ENCODE measurements at regions not wholly inside any gene's neighbourhood (a gene's known extent, or its start where the extent isn't known, plus 50 kb on each side); places are given as distances from the start of the nearest gene placed in this dataset.
A peak's percentile ranks its signal among the peaks of the same experiment; 100 is the strongest.

DNA sequence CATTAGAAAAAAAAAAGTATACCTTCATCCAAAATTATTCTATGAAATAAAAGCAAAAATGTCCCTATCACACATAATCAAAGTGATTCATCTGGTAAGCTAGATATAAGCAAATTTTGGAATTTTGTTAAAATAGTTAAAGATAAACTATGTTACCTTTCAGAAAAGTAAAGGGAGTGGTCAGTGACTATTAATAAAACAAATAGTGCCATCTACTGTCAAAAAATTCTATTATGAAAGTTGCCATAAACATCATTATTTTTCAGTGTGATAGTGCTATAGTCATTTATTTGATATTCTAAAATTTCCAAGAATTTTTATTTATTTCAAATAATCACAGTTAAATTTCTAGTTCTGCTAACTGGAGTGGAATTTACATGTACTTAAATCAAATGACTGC lies 803.7 kb downstream of the KCNT2 start:
- DNase-seq (no peak), ATAC-seq (no peak)
- peaks cover 0 to 3% (median 0%) of the 10 kb centered on the region in 12 donors for H3K9me3 ChIP-seq
- no peak overlapping the region for H3K4me3 ChIP-seq
- no peaks in the 10 kb centered on the region for H3K36me3 ChIP-seq
- no peaks in the 10 kb centered on the region for H3K27me3 ChIP-seq
- intact Hi-C loops (cut with DNase I), result no loop called here
- TF ChIP-seq, protein P1, sequence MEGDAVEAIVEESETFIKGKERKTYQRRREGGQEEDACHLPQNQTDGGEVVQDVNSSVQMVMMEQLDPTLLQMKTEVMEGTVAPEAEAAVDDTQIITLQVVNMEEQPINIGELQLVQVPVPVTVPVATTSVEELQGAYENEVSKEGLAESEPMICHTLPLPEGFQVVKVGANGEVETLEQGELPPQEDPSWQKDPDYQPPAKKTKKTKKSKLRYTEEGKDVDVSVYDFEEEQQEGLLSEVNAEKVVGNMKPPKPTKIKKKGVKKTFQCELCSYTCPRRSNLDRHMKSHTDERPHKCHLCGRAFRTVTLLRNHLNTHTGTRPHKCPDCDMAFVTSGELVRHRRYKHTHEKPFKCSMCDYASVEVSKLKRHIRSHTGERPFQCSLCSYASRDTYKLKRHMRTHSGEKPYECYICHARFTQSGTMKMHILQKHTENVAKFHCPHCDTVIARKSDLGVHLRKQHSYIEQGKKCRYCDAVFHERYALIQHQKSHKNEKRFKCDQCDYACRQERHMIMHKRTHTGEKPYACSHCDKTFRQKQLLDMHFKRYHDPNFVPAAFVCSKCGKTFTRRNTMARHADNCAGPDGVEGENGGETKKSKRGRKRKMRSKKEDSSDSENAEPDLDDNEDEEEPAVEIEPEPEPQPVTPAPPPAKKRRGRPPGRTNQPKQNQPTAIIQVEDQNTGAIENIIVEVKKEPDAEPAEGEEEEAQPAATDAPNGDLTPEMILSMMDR (IDR thresholded peaks at IDR 0.05), result peak in 1 of 12 donors; percentile 6
- no peak for TF ChIP-seq POLR2A (IDR thresholded peaks at IDR 0.05)
- no peak overlapping the region for H3K27ac ChIP-seq
- no peaks in the 10 kb centered on the region for H3K4me1 ChIP-seq

DNA sequence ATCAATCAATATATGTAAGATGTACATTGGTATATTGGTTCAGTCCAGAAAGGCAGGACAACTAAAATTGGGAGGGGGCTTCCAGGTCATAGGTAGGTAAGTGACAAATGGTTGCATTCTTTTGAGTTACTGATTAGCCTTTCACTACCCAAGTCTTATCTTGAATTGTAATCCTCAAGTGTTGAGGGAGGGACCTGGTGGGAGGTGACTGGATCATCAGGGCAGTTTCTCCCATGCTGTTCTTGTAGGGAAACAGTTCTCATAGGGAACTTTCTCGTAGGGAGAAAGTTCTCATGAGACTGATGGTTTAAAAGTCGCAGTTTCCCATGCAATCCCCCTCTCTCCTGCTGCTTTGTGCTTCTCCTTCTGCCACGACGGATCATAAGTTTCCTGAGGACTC lies 809.2 kb downstream of the KCNT2 start:
- no peak for DNase-seq
- H3K4me3 ChIP-seq, result no peak overlapping the region
- 47 to 71% (median 59%) methylated on average over 4 of the region's 4 CpGs for WGBS, 4 donors
- intact Hi-C loops (cut with DNase I), result no loop called here
- no peaks in the 10 kb centered on the region for H3K4me1 ChIP-seq
- H3K36me3 ChIP-seq, result no peaks in the 10 kb centered on the region
- no peak for ATAC-seq
- TF ChIP-seq POLR2A (IDR thresholded peaks at IDR 0.05), result no peak
- TF ChIP-seq, protein P1 (IDR thresholded peaks at IDR 0.05), result no peak
- no peaks in the 10 kb centered on the region for H3K27me3 ChIP-seq
- no peaks in the 10 kb centered on the region for H3K9me3 ChIP-seq
- no peak overlapping the region for H3K27ac ChIP-seq

GRCh38 chr1:195794225-195794624 lies 814.0 kb downstream of the KCNT2 start:
- ATAC-seq (no peak), DNase-seq (no peak)
- intact Hi-C loops (cut with DNase I), result no loop called here
- Histone ChIP-seq H3K9me3 (peaks cover 0 to 11% (median 0%) of the 10 kb centered on the region in 12 donors), H3K4me3 (no peak overlapping the region), H3K4me1 (no peaks in the 10 kb centered on the region), H3K27me3 (no peaks in the 10 kb centered on the region), H3K36me3 (no peaks in the 10 kb centered on the region), H3K27ac (no peak overlapping the region)
- 84 to 92% (median 86%) methylated on average over 3 of the region's 3 CpGs for WGBS, 4 donors
- TF ChIP-seq POLR2A (IDR thresholded peaks at IDR 0.05), result no peak

- Histone ChIP-seq H3K4me3 (no peak overlapping the region), H3K4me1 (no peaks in the 10 kb centered on the region), H3K9me3 (peaks cover 0 to 17% (median under 1%) of the 10 kb centered on the region in 12 donors), H3K27ac (no peak overlapping the region), H3K36me3 (no peaks in the 10 kb centered on the region), H3K27me3 (no peaks in the 10 kb centered on the region)
- TF ChIP-seq, protein P1 (IDR thresholded peaks at IDR 0.05), result no peak
- no peak for TF ChIP-seq POLR2A (IDR thresholded peaks at IDR 0.05)
- ATAC-seq, result no peak
- no peak for DNase-seq
- WGBS, 4 donors, result 84 to 92% (median 89%) methylated on average over 7 of the region's 7 CpGs
- intact Hi-C loops (cut with DNase I), result no loop called here
Measured at GRCh38 chr1:195791796-195792195, 816.4 kb downstream of the KCNT2 start.

- H3K9me3 ChIP-seq, result peaks cover 0 to 17% (median under 1%) of the 10 kb centered on the region in 12 donors
- no peak overlapping the region for H3K4me3 ChIP-seq
- H3K27me3 ChIP-seq, result no peaks in the 10 kb centered on the region
- DNase-seq (no peak), ATAC-seq (no peak)
- no peaks in the 10 kb centered on the region for H3K4me1 ChIP-seq
- H3K27ac ChIP-seq, result no peak overlapping the region
- TF ChIP-seq, protein P1 (IDR thresholded peaks at IDR 0.05), result no peak
- TF ChIP-seq POLR2A (IDR thresholded peaks at IDR 0.05), result no peak
- no peaks in the 10 kb centered on the region for H3K36me3 ChIP-seq
- WGBS, 4 donors, result 85 to 95% (median 87%) methylated on average over 5 to 8 of the region's 8 CpGs
- intact Hi-C loops (cut with DNase I), result no loop called here
Measured at GRCh38 chr1:195790514-195791168, 817.6 kb downstream of the KCNT2 start.

Measured in heart left ventricle (tissue), 16 donors.